ENCODE measurements at regions not wholly inside any gene's neighbourhood (a gene's known extent, or its start where the extent isn't known, plus 50 kb on each side); places are given as distances from the start of the nearest gene placed in this dataset.

- TF ChIP-seq, protein P1, sequence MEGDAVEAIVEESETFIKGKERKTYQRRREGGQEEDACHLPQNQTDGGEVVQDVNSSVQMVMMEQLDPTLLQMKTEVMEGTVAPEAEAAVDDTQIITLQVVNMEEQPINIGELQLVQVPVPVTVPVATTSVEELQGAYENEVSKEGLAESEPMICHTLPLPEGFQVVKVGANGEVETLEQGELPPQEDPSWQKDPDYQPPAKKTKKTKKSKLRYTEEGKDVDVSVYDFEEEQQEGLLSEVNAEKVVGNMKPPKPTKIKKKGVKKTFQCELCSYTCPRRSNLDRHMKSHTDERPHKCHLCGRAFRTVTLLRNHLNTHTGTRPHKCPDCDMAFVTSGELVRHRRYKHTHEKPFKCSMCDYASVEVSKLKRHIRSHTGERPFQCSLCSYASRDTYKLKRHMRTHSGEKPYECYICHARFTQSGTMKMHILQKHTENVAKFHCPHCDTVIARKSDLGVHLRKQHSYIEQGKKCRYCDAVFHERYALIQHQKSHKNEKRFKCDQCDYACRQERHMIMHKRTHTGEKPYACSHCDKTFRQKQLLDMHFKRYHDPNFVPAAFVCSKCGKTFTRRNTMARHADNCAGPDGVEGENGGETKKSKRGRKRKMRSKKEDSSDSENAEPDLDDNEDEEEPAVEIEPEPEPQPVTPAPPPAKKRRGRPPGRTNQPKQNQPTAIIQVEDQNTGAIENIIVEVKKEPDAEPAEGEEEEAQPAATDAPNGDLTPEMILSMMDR (IDR thresholded peaks at IDR 0.05), result no peak
- no peak for TF ChIP-seq EZH2 (IDR thresholded peaks at IDR 0.05; ENCODE audit: borderline replicate concordance, insufficient read depth, low read depth, low read length, poor library complexity, severe bottlenecking)
Measured at GRCh38 chr5:102664616-102665335, 90.3 kb upstream of the PAM start.

Measured in B cell (primary cell).